ENCODE measurements at regions not wholly inside any gene's neighbourhood (a gene's known extent, or its start where the extent isn't known, plus 50 kb on each side); places are given as distances from the start of the nearest gene placed in this dataset.

- TF ChIP-seq RAD21 (IDR thresholded peaks at IDR 0.05; ENCODE audit: insufficient read depth, low read depth, low read length), result no peak
- TF ChIP-seq BCL3 (IDR thresholded peaks at IDR 0.05; ENCODE audit: borderline replicate concordance, insufficient read depth, low read depth, low read length, poor library complexity, severe bottlenecking), result no peak
- TF ChIP-seq TCF7 (IDR thresholded peaks at IDR 0.05; ENCODE audit: borderline replicate concordance), result no peak
- TF ChIP-seq TCF12 (IDR thresholded peaks at IDR 0.05; ENCODE audit: low read depth, low read length), result no peak
Observed at GRCh38 chr4:15167743-15168142, 165.5 kb downstream of the CPEB2 start (continued).

- Histone ChIP-seq H3K4me1 (ENCODE audit: control insufficient read depth, insufficient read depth, low read length) (no peaks in the 10 kb centered on the region), H3K4me3 (no peak overlapping the region), H3K27ac (ENCODE audit: control insufficient read depth, insufficient read depth) (no peak overlapping the region), H3K79me2 (ENCODE audit: control insufficient read depth, insufficient read depth, low read length) (no peaks in the 10 kb centered on the region), H3K27me3 (replicated peaks in 1 of 2; ENCODE audit: control insufficient read depth in 2 of 2, insufficient read depth in 2 of 2, low read length in 1 of 2) (no peaks in the 10 kb centered on the region), H2AFZ (ENCODE audit: control insufficient read depth, low read depth, low read length) (no peak overlapping the region), H3K4me2 (ENCODE audit: control insufficient read depth, insufficient read depth) (no peak overlapping the region), H4K20me1 (ENCODE audit: control insufficient read depth, insufficient read depth) (no peaks in the 10 kb centered on the region), H3K36me3 (ENCODE audit: control insufficient read depth in 2 of 2, insufficient read depth in 2 of 2, low read length in 1 of 2) (no peaks in the 10 kb centered on the region), H3K9me3 (replicated peaks; ENCODE audit: control insufficient read depth, insufficient read depth, low read length) (no peaks in the 10 kb centered on the region; the same call in 2 of the 3 replicates), H3K9ac (ENCODE audit: control insufficient read depth, insufficient read depth, low read length) (no peak overlapping the region)
- ChIA-PET RAD21 (ENCODE audit: unreplicated experiment) (no interaction called here), POLR2A (no interaction called here), SMC1A (ENCODE audit: uncharacterized antibody, unreplicated experiment) (no interaction called here), CTCF (no interaction called here)
- intact Hi-C loops (cut with micrococcal nuclease; ENCODE audit: unreplicated experiment), result no loop called here
- BruUV-seq (replicated peaks), result no TSS peak
- TF ChIP-seq EZH2 (IDR thresholded peaks at IDR 0.05; ENCODE audit: borderline replicate concordance, control insufficient read depth, low read depth, low read length) (no peak), PAX8 (IDR thresholded peaks at IDR 0.05) (no peak), ZSCAN29 (IDR thresholded peaks at IDR 0.05) (no peak), POLR2AphosphoS5 (IDR thresholded peaks at IDR 0.05; ENCODE audit: low read length) (no peak), MTA2 (IDR thresholded peaks at IDR 0.05; ENCODE audit: low read depth) (no peak), FOXK2 (IDR thresholded peaks at IDR 0.05) (no peak), EGR1 (IDR thresholded peaks at IDR 0.05; ENCODE audit: borderline replicate concordance in 1 of 2, low read depth in 2 of 2, low read length in 2 of 2) (no peak), PRDM15 (CRISPR knock-in tag; IDR thresholded peaks at IDR 0.05) (no peak), PML (IDR thresholded peaks at IDR 0.05; ENCODE audit: low read length) (no peak), HSF1 (IDR thresholded peaks at IDR 0.05; ENCODE audit: low read depth, low read length) (no peak), LARP7 (IDR thresholded peaks at IDR 0.05) (no peak), CREM (IDR thresholded peaks at IDR 0.05; ENCODE audit: low read depth) (no peak), SP1 (IDR thresholded peaks at IDR 0.05; ENCODE audit: low read depth, low read length) (no peak), POU2F2 (IDR thresholded peaks at IDR 0.05; ENCODE audit: borderline replicate concordance, low read depth, low read length) (no peak), POLR2AphosphoS2 (IDR thresholded peaks at IDR 0.05; ENCODE audit: low read depth, low read length) (no peak)
- in situ Hi-C loops (cut with MboI), result loop anchor here (10.0 kb wide), 1 partner anchor 1514 kb away; no protein-coding TSS in a partner anchor
- ATAC-seq, result no peak
- no peak for DNase-seq (ENCODE audit: low read depth, low spot score)
- no peak for FAIRE-seq
Observed at GRCh38 chr4:15168759-15169158, 166.5 kb downstream of the CPEB2 start.
